Fibroblast of lung (primary cell): ENCODE measurements at regions not wholly inside any gene's neighbourhood (a gene's known extent, or its start where the extent isn't known, plus 50 kb on each side); places are given as distances from the start of the nearest gene placed in this dataset.

Experiments
- DNase-seq, 2 donors: peaks; one replicate each; pipeline versions ENCODE4 v3.0.0 to v3.0.0-alpha.2; 2010; ENCODE audit warnings: low read depth in 2 of 2
- H2AFZ ChIP-seq: 2 replicates; pipeline ENCODE4 v1.5.1; 2012; ENCODE audit warnings: low read length, control low read depth, inconsistent platforms
- H3K27ac ChIP-seq: 2 replicates; pipeline ENCODE4 v1.5.1; 2011; ENCODE audit warnings: low read length, control low read depth; ENCODE audit not compliant: insufficient read depth
- H3K27me3 ChIP-seq: 2 replicates; pipeline ENCODE4 v1.5.1; 2011; ENCODE audit warnings: mild to moderate bottlenecking, low read length; ENCODE audit not compliant: control insufficient read depth, insufficient read depth
- H3K36me3 ChIP-seq: 2 replicates; pipeline ENCODE4 v1.5.1; 2011; ENCODE audit warnings: low read length; ENCODE audit not compliant: control insufficient read depth, insufficient read depth
- H3K4me1 ChIP-seq: 2 replicates; pipeline ENCODE4 v1.5.1; 2011; ENCODE audit warnings: low read length; ENCODE audit not compliant: control insufficient read depth, insufficient read depth; ENCODE audit errors: extremely low read depth
- H3K4me2 ChIP-seq: 2 replicates; pipeline ENCODE4 v1.5.1; 2011; ENCODE audit warnings: low read length, control low read depth; ENCODE audit not compliant: insufficient read depth; ENCODE audit errors: extremely low read depth
- H3K4me3 ChIP-seq, 4 experiments: fragments of 200-600 bp in 1 of 4; sonication (generic) in 1 of 4; replicated peaks in 1 of 4; 2 replicates each; pipeline ENCODE4 v1.5.1; 2011 to 2016; ENCODE audit warnings: low read length in 4 of 4, low read depth in 3 of 4, mild to moderate bottlenecking in 3 of 4, control low read depth in 2 of 4, inconsistent platforms in 1 of 4, mixed read lengths in 1 of 4; ENCODE audit not compliant: insufficient read depth in 1 of 4; ENCODE audit errors: control extremely low read depth in 1 of 4
- H3K79me2 ChIP-seq: 2 replicates; pipeline ENCODE4 v1.5.1; 2012; ENCODE audit warnings: mild to moderate bottlenecking, low read length, inconsistent platforms; ENCODE audit not compliant: control insufficient read depth, insufficient read depth
- H3K9ac ChIP-seq: 2 replicates; pipeline ENCODE4 v1.5.1; 2011; ENCODE audit warnings: mild to moderate bottlenecking, low read length, control low read depth; ENCODE audit not compliant: insufficient read depth
- H3K9me3 ChIP-seq: 2 replicates; pipeline ENCODE4 v1.5.1; 2012; ENCODE audit warnings: low read depth, low read length; ENCODE audit not compliant: control insufficient read depth, insufficient read depth
- H4K20me1 ChIP-seq: 2 replicates; pipeline ENCODE4 v1.5.1; 2011; ENCODE audit warnings: low read length; ENCODE audit not compliant: control insufficient read depth, insufficient read depth; ENCODE audit errors: extremely low read depth
- CTCF ChIP-seq, 2 donors: IDR thresholded peaks in 1 of 2; conservative IDR thresholded peaks in 1 of 2; 1 replicate in 1 of 2; 2 replicates in 1 of 2; pipeline ENCODE4 v1.5.1; 2011 to 2012; ENCODE audit warnings: low read length in 2 of 2, control low read depth in 1 of 2, inconsistent platforms in 1 of 2, low read depth in 1 of 2, mild to moderate bottlenecking in 1 of 2
- EZH2 ChIP-seq: IDR thresholded peaks from 2 replicates; pipeline ENCODE4 v1.5.1; 2012; ENCODE audit warnings: low read length, control low read depth, mild to moderate bottlenecking; ENCODE audit errors: missing control alignments

GRCh38 chr10:56624082-56624481, 263.0 kb upstream of the ZWINT start:
- no peaks in the 10 kb centered on the region for H3K79me2 ChIP-seq
- H3K27me3 ChIP-seq: no peaks in the 10 kb centered on the region
- no peak for TF ChIP-seq CTCF (conservative IDR thresholded peaks at IDR 0.05 in 1 of 2, IDR thresholded peaks at IDR 0.05 in 1 of 2; ENCODE audit: low read depth in 1 of 2, low read length in 2 of 2)
- no peak for TF ChIP-seq EZH2
- H4K20me1 ChIP-seq: no peaks in the 10 kb centered on the region
- H3K36me3 ChIP-seq: no peaks in the 10 kb centered on the region
- H2AFZ ChIP-seq: no peak overlapping the region
- H3K4me1 ChIP-seq: no peaks in the 10 kb centered on the region
- no peak overlapping the region for H3K4me3 ChIP-seq
- H3K27ac ChIP-seq: no peak overlapping the region
- H3K4me2 ChIP-seq: no peak overlapping the region
- DNase-seq: no peak
- no peaks in the 10 kb centered on the region for H3K9me3 ChIP-seq
- no peak overlapping the region for H3K9ac ChIP-seq

DNA sequence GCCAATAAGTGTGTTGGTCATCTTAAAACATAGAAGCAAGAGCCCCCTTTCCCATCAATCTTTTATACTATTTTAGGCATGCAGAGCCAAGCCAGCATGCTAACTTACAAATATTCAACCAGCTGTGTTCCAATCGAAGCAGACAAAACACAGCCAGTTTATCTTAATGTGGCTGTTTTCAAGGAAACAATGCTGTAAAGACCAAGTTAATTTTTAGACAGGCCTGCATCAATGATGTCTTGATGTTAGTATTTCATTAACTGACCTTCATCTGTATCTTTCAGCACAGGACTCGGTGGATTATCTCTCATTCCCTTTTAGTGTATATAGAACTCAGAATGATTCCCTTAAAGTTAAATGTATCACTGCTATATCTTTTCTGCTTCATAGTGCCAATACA, 262.0 kb upstream of the ZWINT start:
- H3K79me2 ChIP-seq: no peaks in the 10 kb centered on the region
- no peak overlapping the region for H3K27ac ChIP-seq
- no peak for DNase-seq
- H3K27me3 ChIP-seq: no peaks in the 10 kb centered on the region
- no peak overlapping the region for H3K4me3 ChIP-seq
- no peak overlapping the region for H3K9ac ChIP-seq
- no peaks in the 10 kb centered on the region for H3K4me1 ChIP-seq
- TF ChIP-seq EZH2 (no peak), CTCF (conservative IDR thresholded peaks at IDR 0.05 in 1 of 2, IDR thresholded peaks at IDR 0.05 in 1 of 2; ENCODE audit: low read depth in 1 of 2, low read length in 2 of 2) (no peak)
- H3K9me3 ChIP-seq: no peaks in the 10 kb centered on the region
- H3K4me2 ChIP-seq: no peak overlapping the region
- no peaks in the 10 kb centered on the region for H3K36me3 ChIP-seq
- no peak overlapping the region for H2AFZ ChIP-seq
- H4K20me1 ChIP-seq: no peaks in the 10 kb centered on the region

GRCh38 chr10:56622335-56622973, 261.4 kb upstream of the ZWINT start:
- Histone ChIP-seq H3K36me3 (no peaks in the 10 kb centered on the region), H3K4me2 (no peak overlapping the region), H3K79me2 (no peaks in the 10 kb centered on the region), H4K20me1 (no peaks in the 10 kb centered on the region), H3K27ac (no peak overlapping the region), H3K9me3 (no peaks in the 10 kb centered on the region), H3K9ac (no peak overlapping the region), H3K4me3 (peak overlapping the region in 1 of 4 experiments; percentile 65), H2AFZ (no peak overlapping the region), H3K27me3 (no peaks in the 10 kb centered on the region), H3K4me1 (no peaks in the 10 kb centered on the region)
- peak in 1 of 2 donors; percentile 37 for DNase-seq
- no peak for TF ChIP-seq CTCF (conservative IDR thresholded peaks at IDR 0.05 in 1 of 2, IDR thresholded peaks at IDR 0.05 in 1 of 2; ENCODE audit: low read depth in 1 of 2, low read length in 2 of 2)
